G401 (cell line): ENCODE measurements at regions not wholly inside any gene's neighbourhood (a gene's known extent, or its start where the extent isn't known, plus 50 kb on each side); places are given as distances from the start of the nearest gene placed in this dataset.
"Not testable (repeated sequence)": the region's sequence is repeated elsewhere in the genome, so short reads cannot be mapped to it uniquely, and the experiment has no call there.

ENCODE experiments used
- DNase-seq: peaks from one replicate; pipeline ENCODE4 v3.0.0-alpha.2; 2015; ENCODE audit warnings: low spot score
- in situ Hi-C: cut with HindIII; loops from 2 replicates; pipeline ENCODE4 v1.10.0; 2016; ENCODE audit warnings: low sequenced_read_pairs, mixed read lengths

DNA sequence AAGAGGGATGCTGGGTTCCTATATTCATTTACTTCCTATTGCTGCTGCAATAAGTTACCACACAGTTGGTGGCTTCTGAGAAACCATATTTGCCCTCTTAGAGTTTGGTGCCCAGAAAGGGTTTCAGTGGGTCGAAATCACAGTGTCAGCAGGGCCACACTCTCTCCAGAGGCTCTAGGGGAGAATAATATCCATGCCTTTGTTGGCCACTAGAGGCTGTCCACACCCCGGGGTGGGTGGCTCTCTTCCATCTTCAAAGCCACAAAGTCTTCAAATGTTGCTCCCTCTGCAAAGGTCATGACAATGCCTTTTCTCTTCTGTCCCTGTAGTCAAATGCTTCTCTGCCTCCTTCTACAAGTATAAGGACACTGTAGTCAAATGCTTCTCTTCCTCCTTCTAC lies 989.4 kb downstream of the CCSER2 start:
- in situ Hi-C loops: no loop called here
- no peak for DNase-seq

GRCh38 chr10:85318809-85319807 lies 990.7 kb downstream of the CCSER2 start:
- no peak for DNase-seq
- in situ Hi-C loops: no loop called here

DNA sequence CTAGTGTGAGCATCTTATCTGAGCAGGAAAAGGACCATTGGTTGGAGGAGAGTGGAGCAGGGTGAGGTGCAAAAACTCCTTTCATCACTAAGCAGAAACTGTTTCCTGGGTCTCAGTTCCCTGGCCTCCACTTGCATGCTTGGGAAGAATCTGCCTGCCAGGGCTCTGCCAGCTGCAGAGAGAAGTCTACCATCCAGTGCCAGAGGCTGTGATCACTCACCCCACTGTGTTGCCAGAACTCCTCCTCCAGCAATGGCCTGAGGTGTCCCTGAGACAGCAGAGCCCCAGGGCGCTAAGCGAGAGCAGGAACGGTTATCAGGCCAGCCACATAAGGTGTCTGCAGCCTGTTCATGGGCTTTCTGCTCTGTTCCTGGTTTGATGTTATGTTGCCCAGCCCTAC lies 991.4 kb downstream of the CCSER2 start:
- DNase-seq: no peak
- in situ Hi-C loops: no loop called here

- in situ Hi-C loops: no loop called here
- DNase-seq: no peak
Observed at GRCh38 chr10:85333594-85333993, 1005.2 kb downstream of the CCSER2 start.

DNA sequence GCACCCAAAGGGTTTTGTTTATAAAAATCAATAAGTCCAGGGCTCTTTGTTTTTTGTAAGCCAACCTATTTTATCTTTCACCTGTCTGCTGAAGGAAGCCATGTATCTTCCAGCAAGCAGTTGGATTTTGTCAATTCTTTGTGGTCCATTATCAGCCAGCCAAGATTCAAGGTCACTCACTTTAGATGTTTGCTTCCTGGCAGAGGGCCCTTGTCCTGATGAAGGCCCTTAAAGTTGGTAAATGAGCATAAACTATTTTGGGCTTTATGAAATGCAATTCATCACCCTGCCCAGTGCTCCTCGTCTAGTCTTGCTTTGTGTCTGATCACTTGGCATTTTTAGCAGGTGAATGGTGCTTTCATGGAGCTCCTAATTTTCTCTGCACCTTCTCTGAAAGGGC lies 1004.2 kb downstream of the GRID1 start:
- no peak for DNase-seq
- in situ Hi-C loops: no loop called here

GRCh38 chr10:85377029-85377806 lies 989.4 kb downstream of the GRID1 start:
- in situ Hi-C loops: no loop called here
- DNase-seq: no peak

DNA sequence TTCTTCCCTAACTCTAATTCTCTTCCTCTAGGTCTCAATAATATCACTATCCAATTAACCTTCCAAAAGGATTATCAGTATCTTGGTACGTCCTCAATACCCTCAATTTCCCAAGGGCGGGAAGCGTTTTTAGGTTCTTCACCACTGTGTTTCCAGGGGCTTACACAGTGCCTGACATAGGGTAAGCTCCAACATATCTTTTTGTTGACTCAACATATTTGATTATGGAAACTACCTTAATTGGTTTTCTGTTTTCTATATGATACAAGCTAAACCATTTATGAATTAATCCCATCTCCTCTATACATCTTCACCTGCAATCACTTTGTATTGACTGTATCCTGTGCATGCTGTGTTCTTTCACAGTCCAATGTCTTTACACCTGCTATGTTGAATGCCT lies 987.3 kb downstream of the GRID1 start:
- no peak for DNase-seq
- in situ Hi-C loops: no loop called here

GRCh38 chr10:85400981-85401695 lies 965.5 kb downstream of the GRID1 start:
- in situ Hi-C loops: no loop called here
- no peak for DNase-seq

- in situ Hi-C loops: no loop called here
- DNase-seq: no peak
Observed at GRCh38 chr10:85402541-85402940, 964.1 kb downstream of the GRID1 start.

DNA sequence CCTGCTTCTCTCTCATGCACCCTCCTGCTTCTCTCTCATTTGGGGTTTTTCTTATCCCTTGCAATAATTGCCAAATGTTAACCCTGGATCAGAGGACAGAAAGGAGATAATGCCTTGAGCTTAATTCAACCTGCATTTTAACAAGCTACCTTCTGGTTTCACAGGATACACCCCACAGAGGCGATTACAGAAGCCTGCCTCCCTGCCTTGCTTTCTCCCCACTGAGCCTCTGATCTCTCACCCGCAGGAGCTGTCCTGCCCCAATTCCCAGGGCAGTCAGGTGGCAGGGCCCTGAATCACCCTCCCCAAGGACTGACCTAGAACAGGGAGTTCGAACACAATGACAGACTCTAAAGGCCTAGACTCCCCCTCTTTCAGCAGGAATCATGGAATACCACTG lies 959.5 kb downstream of the GRID1 start:
- DNase-seq: peak; percentile 25
- in situ Hi-C loops: no loop called here

DNA sequence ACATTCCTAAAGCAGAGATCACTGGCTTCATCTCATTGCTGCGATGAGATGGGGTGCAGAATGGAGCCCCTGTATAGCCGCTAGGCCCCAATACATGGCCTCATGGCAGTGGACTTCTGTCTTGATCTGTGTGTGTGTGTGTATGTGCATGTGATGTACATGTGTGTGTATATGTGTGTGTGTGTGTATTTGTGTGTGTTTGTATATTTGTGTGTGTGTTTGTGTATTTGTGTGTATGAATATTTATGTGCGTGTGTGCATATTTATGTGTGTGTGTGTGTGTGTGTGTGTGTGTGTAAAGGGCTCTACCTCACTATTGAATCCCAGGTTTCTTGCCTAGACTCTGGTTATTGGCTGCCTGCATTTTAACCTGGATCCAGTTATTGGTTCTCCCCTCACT lies 958.2 kb downstream of the GRID1 start:
- in situ Hi-C loops: no loop called here
- no peak for DNase-seq

GRCh38 chr10:85410586-85410985 lies 956.0 kb downstream of the GRID1 start:
- in situ Hi-C loops, DNase-seq: not testable (repeated sequence)

GRCh38 chr10:85413570-85413969 lies 953.0 kb downstream of the GRID1 start:
- no peak for DNase-seq
- in situ Hi-C loops: no loop called here

- in situ Hi-C loops: no loop called here
- no peak for DNase-seq
Observed at GRCh38 chr10:85420501-85421191, 945.9 kb downstream of the GRID1 start.

- in situ Hi-C loops: no loop called here
- no peak for DNase-seq
Observed at GRCh38 chr10:85421421-85421820, 945.2 kb downstream of the GRID1 start.

GRCh38 chr10:85429126-85429525 lies 937.5 kb downstream of the GRID1 start:
- in situ Hi-C loops: no loop called here
- DNase-seq: no peak

GRCh38 chr10:85430991-85431390 lies 935.6 kb downstream of the GRID1 start:
- DNase-seq: no peak
- in situ Hi-C loops: no loop called here

- DNase-seq: no peak
- in situ Hi-C loops: no loop called here
Observed at GRCh38 chr10:85433248-85433647, 933.3 kb downstream of the GRID1 start.

GRCh38 chr10:85444868-85445267 lies 921.7 kb downstream of the GRID1 start:
- no peak for DNase-seq
- in situ Hi-C loops: no loop called here
